Suprapubic skin (tissue), 4 donors: ENCODE measurements at regions not wholly inside any gene's neighbourhood (a gene's known extent, or its start where the extent isn't known, plus 50 kb on each side); places are given as distances from the start of the nearest gene placed in this dataset.

ENCODE experiments used
- POLR2A ChIP-seq, 2 donors: fragments of 450-650 bp; IDR thresholded peaks; one replicate each; pipeline ENCODE4 v1.6.1; 2017; ENCODE audit warnings: antibody characterized with exemption in 2 of 2, mild to moderate bottlenecking in 2 of 2, moderate library complexity in 2 of 2
- POLR2AphosphoS5 ChIP-seq, 3 donors: sonication (generic); formaldehyde crosslinking; IDR thresholded peaks; one replicate each; pipeline ENCODE4 v1.6.1; 2017; ENCODE audit warnings: antibody characterized with exemption in 3 of 3
- TF ChIP-seq, protein P1 (sequence below), 2 donors: fragments of 200-600 bp in 1 of 2; fragments of 450-650 bp in 1 of 2; sonication (generic) in 1 of 2; IDR thresholded peaks; one replicate each; pipeline ENCODE4 v1.5.1; 2016 to 2019; ENCODE audit warnings: antibody characterized with exemption in 2 of 2, mild to moderate bottlenecking in 1 of 2, moderate library complexity in 1 of 2

DNA sequence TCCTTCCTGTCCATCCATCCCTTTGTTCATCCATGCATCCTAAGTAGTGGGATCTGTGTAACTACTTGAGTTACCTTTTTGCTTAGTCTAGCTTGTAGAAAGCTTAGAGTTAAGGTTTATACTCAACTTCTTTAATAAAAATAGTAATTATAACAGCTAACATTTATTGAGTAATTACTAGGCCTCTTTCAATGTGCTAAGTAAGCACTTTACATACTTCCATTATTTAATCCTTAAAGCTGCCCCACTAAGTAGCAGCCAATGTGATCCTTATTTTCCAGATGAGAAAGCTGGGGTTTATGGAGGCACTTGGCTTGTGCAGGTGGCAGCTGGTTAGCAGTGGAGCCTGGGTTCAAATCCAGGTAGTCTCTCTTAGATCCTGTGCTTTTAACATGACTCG is 182.9 kb downstream of the FGF9 start:
- TF ChIP-seq, protein P1, sequence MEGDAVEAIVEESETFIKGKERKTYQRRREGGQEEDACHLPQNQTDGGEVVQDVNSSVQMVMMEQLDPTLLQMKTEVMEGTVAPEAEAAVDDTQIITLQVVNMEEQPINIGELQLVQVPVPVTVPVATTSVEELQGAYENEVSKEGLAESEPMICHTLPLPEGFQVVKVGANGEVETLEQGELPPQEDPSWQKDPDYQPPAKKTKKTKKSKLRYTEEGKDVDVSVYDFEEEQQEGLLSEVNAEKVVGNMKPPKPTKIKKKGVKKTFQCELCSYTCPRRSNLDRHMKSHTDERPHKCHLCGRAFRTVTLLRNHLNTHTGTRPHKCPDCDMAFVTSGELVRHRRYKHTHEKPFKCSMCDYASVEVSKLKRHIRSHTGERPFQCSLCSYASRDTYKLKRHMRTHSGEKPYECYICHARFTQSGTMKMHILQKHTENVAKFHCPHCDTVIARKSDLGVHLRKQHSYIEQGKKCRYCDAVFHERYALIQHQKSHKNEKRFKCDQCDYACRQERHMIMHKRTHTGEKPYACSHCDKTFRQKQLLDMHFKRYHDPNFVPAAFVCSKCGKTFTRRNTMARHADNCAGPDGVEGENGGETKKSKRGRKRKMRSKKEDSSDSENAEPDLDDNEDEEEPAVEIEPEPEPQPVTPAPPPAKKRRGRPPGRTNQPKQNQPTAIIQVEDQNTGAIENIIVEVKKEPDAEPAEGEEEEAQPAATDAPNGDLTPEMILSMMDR (IDR thresholded peaks at IDR 0.05), result no peak
- no peak for TF ChIP-seq POLR2A (IDR thresholded peaks at IDR 0.05)
- no peak for TF ChIP-seq POLR2AphosphoS5 (IDR thresholded peaks at IDR 0.05)
